Activated T-helper 1 cell treated with anti-CD3 and anti-CD28 coated beads, Interleukin-12 subunit alpha, Interleukin-12 subunit beta, Interleukin-2, Interleukin-4 antibody, amounts not matched to agents 30 ng/mL and 10 ng/mL and 1 ng/mL, durations not matched to agents 14 hours and 24 hours and 36 hours (primary cell): ENCODE measurements at regions not wholly inside any gene's neighbourhood (a gene's known extent, or its start where the extent isn't known, plus 50 kb on each side); places are given as distances from the start of the nearest gene placed in this dataset.
"Not testable (repeated sequence)": the region's sequence is repeated elsewhere in the genome, so short reads cannot be mapped to it uniquely, and the experiment has no call there.

Source experiments
- DNase-seq: peaks from one replicate; pipeline ENCODE4 v3.0.0; 2021; ENCODE audit warnings: low spot score
- H3K27ac Mint-ChIP-seq: one replicate; pipeline ENCODE4 v1.8.0; 2021; ENCODE audit warnings: mild to moderate bottlenecking, mixed read lengths
- H3K27me3 Mint-ChIP-seq: one replicate; pipeline ENCODE4 v1.8.0; 2022; ENCODE audit warnings: mild to moderate bottlenecking, moderate library complexity, mixed read lengths; ENCODE audit not compliant: insufficient read depth
- H3K36me3 Mint-ChIP-seq: one replicate; pipeline ENCODE4 v1.8.0; 2021; ENCODE audit warnings: low read depth, mixed read lengths
- H3K4me1 Mint-ChIP-seq: one replicate; pipeline ENCODE4 v1.8.0; 2021; ENCODE audit warnings: low read depth, mixed read lengths
- H3K4me3 Mint-ChIP-seq: one replicate; pipeline ENCODE4 v1.8.0; 2021; ENCODE audit warnings: mild to moderate bottlenecking, moderate library complexity, mixed read lengths
- H3K9me3 Mint-ChIP-seq: one replicate; pipeline ENCODE4 v1.8.0; 2021; ENCODE audit warnings: mixed read lengths
- intact Hi-C: fragments of 100-400 bp; cut with micrococcal nuclease; formaldehyde crosslinking; loops from one replicate; pipeline ENCODE4 v1.15.1; 2024

GRCh38 chr10:120195984-120196712, 260.9 kb upstream of the PLPP4 start:
- intact Hi-C loops, result no loop called here
- Mint-ChIP-seq H3K4me3 (no peak overlapping the region), H3K9me3 (no peaks in the 10 kb centered on the region), H3K27me3 (peaks cover 1% of the 10 kb centered on the region), H3K27ac (no peak overlapping the region), H3K36me3 (no peaks in the 10 kb centered on the region), H3K4me1 (no peaks in the 10 kb centered on the region)
- DNase-seq, result no peak

GRCh38 chr10:120204877-120205276, 252.2 kb upstream of the PLPP4 start:
- H3K27ac Mint-ChIP-seq, result no peak overlapping the region
- DNase-seq, result no peak
- intact Hi-C loops, result no loop called here
- H3K36me3 Mint-ChIP-seq, result no peaks in the 10 kb centered on the region
- no peak overlapping the region for H3K4me3 Mint-ChIP-seq
- peaks cover 2% of the 10 kb centered on the region for H3K27me3 Mint-ChIP-seq
- no peaks in the 10 kb centered on the region for H3K4me1 Mint-ChIP-seq
- H3K9me3 Mint-ChIP-seq, result no peaks in the 10 kb centered on the region

- no peak for DNase-seq
- Mint-ChIP-seq H3K27ac (no peak overlapping the region), H3K4me3 (no peak overlapping the region), H3K36me3 (no peaks in the 10 kb centered on the region), H3K9me3 (no peaks in the 10 kb centered on the region), H3K27me3 (peaks cover 2% of the 10 kb centered on the region), H3K4me1 (no peaks in the 10 kb centered on the region)
- intact Hi-C loops, result no loop called here
Observed at GRCh38 chr10:120205368-120206018, 251.5 kb upstream of the PLPP4 start.

GRCh38 chr10:120208488-120208887, 248.5 kb upstream of the PLPP4 start:
- intact Hi-C loops, result no loop called here
- no peaks in the 10 kb centered on the region for H3K9me3 Mint-ChIP-seq
- no peak for DNase-seq
- H3K4me1 Mint-ChIP-seq, result no peaks in the 10 kb centered on the region
- no peak overlapping the region for H3K4me3 Mint-ChIP-seq
- H3K36me3 Mint-ChIP-seq, result no peaks in the 10 kb centered on the region
- H3K27ac Mint-ChIP-seq, result no peak overlapping the region
- H3K27me3 Mint-ChIP-seq, result no peaks in the 10 kb centered on the region

GRCh38 chr10:120209124-120209762, 247.8 kb upstream of the PLPP4 start:
- no peaks in the 10 kb centered on the region for H3K36me3 Mint-ChIP-seq
- peaks cover 4% of the 10 kb centered on the region for H3K9me3 Mint-ChIP-seq
- H3K4me3 Mint-ChIP-seq, result no peak overlapping the region
- no peak overlapping the region for H3K27ac Mint-ChIP-seq
- intact Hi-C loops, result no loop called here
- H3K4me1 Mint-ChIP-seq, result no peaks in the 10 kb centered on the region
- no peak for DNase-seq
- H3K27me3 Mint-ChIP-seq, result no peaks in the 10 kb centered on the region

- intact Hi-C loops, result no loop called here
- H3K27ac Mint-ChIP-seq, result no peak overlapping the region
- H3K9me3 Mint-ChIP-seq, result peaks cover 6% of the 10 kb centered on the region
- H3K36me3 Mint-ChIP-seq, result no peaks in the 10 kb centered on the region
- no peak for DNase-seq
- no peak overlapping the region for H3K4me3 Mint-ChIP-seq
- no peaks in the 10 kb centered on the region for H3K4me1 Mint-ChIP-seq
- no peaks in the 10 kb centered on the region for H3K27me3 Mint-ChIP-seq
Observed at GRCh38 chr10:120212275-120212674, 244.8 kb upstream of the PLPP4 start.

GRCh38 chr10:120213283-120213682, 243.7 kb upstream of the PLPP4 start:
- H3K27me3 Mint-ChIP-seq, DNase-seq, H3K36me3 Mint-ChIP-seq, intact Hi-C loops, H3K27ac Mint-ChIP-seq, H3K4me3 Mint-ChIP-seq, H3K4me1 Mint-ChIP-seq, H3K9me3 Mint-ChIP-seq: not testable (repeated sequence)

- Mint-ChIP-seq H3K27me3 (no peaks in the 10 kb centered on the region), H3K4me3 (no peak overlapping the region), H3K4me1 (no peaks in the 10 kb centered on the region), H3K27ac (no peak overlapping the region), H3K9me3 (peaks cover 6% of the 10 kb centered on the region), H3K36me3 (no peaks in the 10 kb centered on the region)
- no peak for DNase-seq
- intact Hi-C loops, result no loop called here
Observed at GRCh38 chr10:120217736-120218135, 239.3 kb upstream of the PLPP4 start.

- no peaks in the 10 kb centered on the region for H3K9me3 Mint-ChIP-seq
- DNase-seq, result no peak
- intact Hi-C loops, result loop anchor here (2.0 kb wide), 1 partner anchor 115 kb away; no protein-coding TSS in a partner anchor
- no peak overlapping the region for H3K27ac Mint-ChIP-seq
- no peaks in the 10 kb centered on the region for H3K36me3 Mint-ChIP-seq
- H3K4me3 Mint-ChIP-seq, result no peak overlapping the region
- H3K4me1 Mint-ChIP-seq, result no peaks in the 10 kb centered on the region
- no peaks in the 10 kb centered on the region for H3K27me3 Mint-ChIP-seq
Observed at GRCh38 chr10:120221873-120222485, 235.0 kb upstream of the PLPP4 start.

GRCh38 chr10:120229641-120230040, 227.4 kb upstream of the PLPP4 start:
- intact Hi-C loops, result no loop called here
- H3K27me3 Mint-ChIP-seq, result no peaks in the 10 kb centered on the region

GRCh38 chr10:120239695-120240094, 217.3 kb upstream of the PLPP4 start:
- DNase-seq, H3K27me3 Mint-ChIP-seq, H3K9me3 Mint-ChIP-seq, H3K4me3 Mint-ChIP-seq, H3K36me3 Mint-ChIP-seq, intact Hi-C loops, H3K27ac Mint-ChIP-seq, H3K4me1 Mint-ChIP-seq: not testable (repeated sequence)

More at GRCh38 chr10:120229641-120230040, 227.4 kb upstream of the PLPP4 start:
- Mint-ChIP-seq H3K36me3 (no peaks in the 10 kb centered on the region), H3K4me3 (no peak overlapping the region), H3K9me3 (no peaks in the 10 kb centered on the region), H3K4me1 (no peaks in the 10 kb centered on the region), H3K27ac (no peak overlapping the region)
- no peak for DNase-seq

GRCh38 chr10:120251821-120252442, 205.1 kb upstream of the PLPP4 start:
- Mint-ChIP-seq H3K4me3 (no peak overlapping the region), H3K36me3 (no peaks in the 10 kb centered on the region), H3K4me1 (no peaks in the 10 kb centered on the region), H3K27me3 (no peaks in the 10 kb centered on the region), H3K9me3 (no peaks in the 10 kb centered on the region), H3K27ac (no peak overlapping the region)
- intact Hi-C loops, result no loop called here
- DNase-seq, result no peak

- Mint-ChIP-seq H3K4me3 (no peak overlapping the region), H3K9me3 (no peaks in the 10 kb centered on the region), H3K36me3 (no peaks in the 10 kb centered on the region), H3K27ac (no peak overlapping the region), H3K4me1 (no peaks in the 10 kb centered on the region), H3K27me3 (no peaks in the 10 kb centered on the region)
- intact Hi-C loops, result no loop called here
- no peak for DNase-seq
Observed at GRCh38 chr10:120253131-120253530, 203.9 kb upstream of the PLPP4 start.
